DOHH2 (cell line): ENCODE measurements at regions not wholly inside any gene's neighbourhood (a gene's known extent, or its start where the extent isn't known, plus 50 kb on each side); places are given as distances from the start of the nearest gene placed in this dataset.

Experiments used
- CTCF ChIP-seq: fragments of 200-600 bp; sonication (generic); IDR thresholded peaks from one replicate; pipeline ENCODE4 v1.5.1; 2014; ENCODE audit warnings: antibody characterized with exemption, mild to moderate bottlenecking, low read depth, low read length; ENCODE audit not compliant: poor library complexity, severe bottlenecking
- EZH2phosphoT487 ChIP-seq: fragments of 200-600 bp; sonication (generic); IDR thresholded peaks from 2 replicates; pipeline ENCODE4 v1.6.1; 2017; ENCODE audit warnings: borderline replicate concordance, mild to moderate bottlenecking, antibody characterized with exemption, low read length, moderate library complexity, mixed read lengths

DNA sequence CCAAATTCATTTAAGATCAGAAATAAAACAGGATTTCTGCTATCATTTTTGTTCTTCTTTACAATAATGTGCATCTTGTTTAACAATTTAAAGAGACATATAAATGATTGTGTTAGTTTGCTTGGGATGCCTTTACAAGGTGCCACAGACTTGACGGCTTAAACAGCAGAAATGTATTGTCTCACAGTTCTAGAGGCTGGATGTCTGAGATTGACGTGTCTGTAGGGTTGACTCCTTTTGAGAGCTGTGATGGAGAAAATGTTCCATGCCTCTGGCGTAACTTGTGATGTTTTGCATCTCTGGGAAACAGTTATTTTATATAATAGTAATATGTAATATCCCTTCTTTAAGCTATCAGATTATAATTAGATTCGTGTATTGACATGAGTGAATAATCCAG, 1091.6 kb upstream of the PRMT6 start:
- TF ChIP-seq EZH2phosphoT487 (no peak), CTCF (no peak)
